ENCODE measurements at regions not wholly inside any gene's neighbourhood (a gene's known extent, or its start where the extent isn't known, plus 50 kb on each side); places are given as distances from the start of the nearest gene placed in this dataset.

DNA sequence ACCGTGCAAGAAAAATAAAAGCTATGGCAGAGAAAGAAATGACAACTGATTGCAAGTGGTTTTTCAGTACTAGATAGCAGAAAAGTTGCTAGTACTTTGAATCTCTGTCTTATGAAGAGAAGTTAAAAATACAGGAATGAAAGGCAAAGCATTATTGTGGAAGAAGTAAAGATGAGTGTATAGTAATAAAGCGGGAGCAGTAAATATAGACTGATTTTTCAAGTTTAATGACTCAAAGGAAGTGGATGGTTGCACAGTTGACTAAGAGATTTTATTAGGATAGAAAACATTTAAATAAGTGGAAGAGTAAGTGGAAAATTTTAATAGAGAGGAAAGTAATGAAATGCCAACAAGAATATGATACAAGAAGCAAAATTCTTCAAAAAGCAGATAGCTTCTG is 1076.1 kb upstream of the CADM2 start (continued):
- TF ChIP-seq, protein P1, sequence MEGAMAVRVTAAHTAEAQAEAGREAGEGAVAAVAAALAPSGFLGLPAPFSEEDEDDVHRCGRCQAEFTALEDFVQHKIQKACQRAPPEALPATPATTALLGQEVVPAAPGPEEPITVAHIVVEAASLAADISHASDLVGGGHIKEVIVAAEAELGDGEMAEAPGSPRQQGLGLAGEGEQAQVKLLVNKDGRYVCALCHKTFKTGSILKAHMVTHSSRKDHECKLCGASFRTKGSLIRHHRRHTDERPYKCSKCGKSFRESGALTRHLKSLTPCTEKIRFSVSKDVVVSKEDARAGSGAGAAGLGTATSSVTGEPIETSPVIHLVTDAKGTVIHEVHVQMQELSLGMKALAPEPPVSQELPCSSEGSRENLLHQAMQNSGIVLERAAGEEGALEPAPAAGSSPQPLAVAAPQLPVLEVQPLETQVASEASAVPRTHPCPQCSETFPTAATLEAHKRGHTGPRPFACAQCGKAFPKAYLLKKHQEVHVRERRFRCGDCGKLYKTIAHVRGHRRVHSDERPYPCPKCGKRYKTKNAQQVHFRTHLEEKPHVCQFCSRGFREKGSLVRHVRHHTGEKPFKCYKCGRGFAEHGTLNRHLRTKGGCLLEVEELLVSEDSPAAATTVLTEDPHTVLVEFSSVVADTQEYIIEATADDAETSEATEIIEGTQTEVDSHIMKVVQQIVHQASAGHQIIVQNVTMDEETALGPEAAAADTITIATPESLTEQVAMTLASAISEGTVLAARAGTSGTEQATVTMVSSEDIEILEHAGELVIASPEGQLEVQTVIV (IDR thresholded peaks at IDR 0.05; ENCODE audit: borderline replicate concordance, partially characterized antibody): no peak
- TF ChIP-seq HDAC6 (IDR thresholded peaks at IDR 0.05; ENCODE audit: unreplicated experiment) (no peak), BRCA1 (IDR thresholded peaks at IDR 0.05; ENCODE audit: low read depth, low read length) (no peak), EZH2 (IDR thresholded peaks at IDR 0.05; ENCODE audit: borderline replicate concordance, control insufficient read depth, low read depth, low read length) (no peak), CBFB (IDR thresholded peaks at IDR 0.05; ENCODE audit: low read depth) (no peak), HDGF (IDR thresholded peaks at IDR 0.05) (no peak), DPF2 (IDR thresholded peaks at IDR 0.05) (no peak), BMI1 (IDR thresholded peaks at IDR 0.05; ENCODE audit: borderline replicate concordance) (no peak)
- TF ChIP-seq, protein P2, sequence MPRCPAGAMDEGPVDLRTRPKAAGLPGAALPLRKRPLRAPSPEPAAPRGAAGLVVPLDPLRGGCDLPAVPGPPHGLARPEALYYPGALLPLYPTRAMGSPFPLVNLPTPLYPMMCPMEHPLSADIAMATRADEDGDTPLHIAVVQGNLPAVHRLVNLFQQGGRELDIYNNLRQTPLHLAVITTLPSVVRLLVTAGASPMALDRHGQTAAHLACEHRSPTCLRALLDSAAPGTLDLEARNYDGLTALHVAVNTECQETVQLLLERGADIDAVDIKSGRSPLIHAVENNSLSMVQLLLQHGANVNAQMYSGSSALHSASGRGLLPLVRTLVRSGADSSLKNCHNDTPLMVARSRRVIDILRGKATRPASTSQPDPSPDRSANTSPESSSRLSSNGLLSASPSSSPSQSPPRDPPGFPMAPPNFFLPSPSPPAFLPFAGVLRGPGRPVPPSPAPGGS (IDR thresholded peaks at IDR 0.05; ENCODE audit: borderline replicate concordance, insufficient read depth, low read depth, low read length, poor library complexity, severe bottlenecking): no peak
- TF ChIP-seq, protein P3, sequence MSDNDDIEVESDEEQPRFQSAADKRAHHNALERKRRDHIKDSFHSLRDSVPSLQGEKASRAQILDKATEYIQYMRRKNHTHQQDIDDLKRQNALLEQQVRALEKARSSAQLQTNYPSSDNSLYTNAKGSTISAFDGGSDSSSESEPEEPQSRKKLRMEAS (IDR thresholded peaks at IDR 0.05; ENCODE audit: low read depth, low read length): no peak

Data from GM12878 (cell line).